ENCODE measurements at regions not wholly inside any gene's neighbourhood (a gene's known extent, or its start where the extent isn't known, plus 50 kb on each side); places are given as distances from the start of the nearest gene placed in this dataset.
A peak's percentile ranks its signal among the peaks of the same experiment; 100 is the strongest.

- CTCF ChIA-PET = no interaction called here
- POLR2A ChIA-PET (ENCODE audit: low non-redundant PET) = no interaction called here
- no peak overlapping the region for H3K27ac ChIP-seq
- TF ChIP-seq CTCF (conservative IDR thresholded peaks at IDR 0.05; ENCODE audit: low read depth) = no peak
- DNase-seq (ENCODE audit: low spot score) = no peak
Observed at GRCh38 chr10:113381981-113382509, 170.8 kb upstream of the HABP2 start.

- no peak for TF ChIP-seq CTCF (conservative IDR thresholded peaks at IDR 0.05; ENCODE audit: low read depth)
- DNase-seq (ENCODE audit: low spot score) = no peak
- ChIA-PET CTCF (interaction anchor here (1.3 kb wide), 1 partner anchor 906 kb away, joined by 5 read pairs; no protein-coding TSS in a partner anchor), POLR2A (ENCODE audit: low non-redundant PET) (no interaction called here)
- no peak overlapping the region for H3K27ac ChIP-seq
Observed at GRCh38 chr10:113382691-113383090, 170.2 kb upstream of the HABP2 start.

- CTCF ChIA-PET = interaction anchor here (0.7 to 1.5 kb wide), 3 partner anchors 168 to 912 kb away, joined by 3 to 15 read pairs (median 4); no protein-coding TSS in a partner anchor
- POLR2A ChIA-PET (ENCODE audit: low non-redundant PET) = interaction anchor here (0.6 kb wide), 1 partner anchor 190 kb away, joined by 7 read pairs; no protein-coding TSS in a partner anchor
- TF ChIP-seq CTCF (conservative IDR thresholded peaks at IDR 0.05; ENCODE audit: low read depth) = no peak
- DNase-seq (ENCODE audit: low spot score) = no peak
- H3K27ac ChIP-seq = no peak overlapping the region
Observed at GRCh38 chr10:113384181-113384580, 168.7 kb upstream of the HABP2 start.

- ChIA-PET POLR2A (ENCODE audit: low non-redundant PET) (no interaction called here), CTCF (interaction anchor here (0.6 to 1.7 kb wide), 29 partner anchors 8 to 1496 kb away, joined by 3 to 15 read pairs (median 4); partner anchors contain the start of gene TCF7L2)
- peak; percentile 75 for TF ChIP-seq CTCF (conservative IDR thresholded peaks at IDR 0.05; ENCODE audit: low read depth)
- DNase-seq (ENCODE audit: low spot score) = peak; percentile 77
- H3K27ac ChIP-seq = no peak overlapping the region
Observed at GRCh38 chr10:113385021-113385999, 167.5 kb upstream of the HABP2 start.

- DNase-seq (ENCODE audit: low spot score) = peak; percentile 27
- TF ChIP-seq CTCF (conservative IDR thresholded peaks at IDR 0.05; ENCODE audit: low read depth) = no peak
- H3K27ac ChIP-seq = no peak overlapping the region
- CTCF ChIA-PET = interaction anchor here (0.6 to 1.7 kb wide), 5 partner anchors 29 to 170 kb away, joined by 3 to 15 read pairs (median 4); no protein-coding TSS in a partner anchor
- POLR2A ChIA-PET (ENCODE audit: low non-redundant PET) = no interaction called here
Observed at GRCh38 chr10:113386005-113386404, 166.8 kb upstream of the HABP2 start.

GRCh38 chr10:113389969-113390368, 162.9 kb upstream of the HABP2 start:
- no peak overlapping the region for H3K27ac ChIP-seq
- CTCF ChIA-PET = interaction anchor here (0.7 kb wide), 1 partner anchor 230 kb away, joined by 3 read pairs; no protein-coding TSS in a partner anchor

More at GRCh38 chr10:113389969-113390368, 162.9 kb upstream of the HABP2 start:
- TF ChIP-seq CTCF (conservative IDR thresholded peaks at IDR 0.05; ENCODE audit: low read depth) = no peak
- POLR2A ChIA-PET (ENCODE audit: low non-redundant PET) = no interaction called here
- no peak for DNase-seq (ENCODE audit: low spot score)

Data from RWPE1 (cell line).